Caco-2 (cell line): ENCODE measurements at regions not wholly inside any gene's neighbourhood (a gene's known extent, or its start where the extent isn't known, plus 50 kb on each side); places are given as distances from the start of the nearest gene placed in this dataset.

ENCODE experiments used
- BruUV-seq: library from RNA; stranded (reverse); fragments of 400-500 nt; replicated peaks from 2 replicates; lab custom pipeline; 2021; lab: Mats Ljungman, UMichigan
- CTCF ChIA-PET: fragments of 300-600 bp; sonication (Branson Sonifier 250); formaldehyde crosslinking; loops from one replicate; lab custom pipeline; 2022; ENCODE audit warnings: antibody characterized with exemption; lab: Charles Lee
- POLR2A ChIA-PET: fragments of 300-600 bp; sonication (Branson Sonifier 250); formaldehyde crosslinking; loops from one replicate; lab custom pipeline; 2022; ENCODE audit warnings: antibody characterized with exemption; lab: Charles Lee
- DNase-seq, 2 experiments: peaks; one replicate each; pipeline versions ENCODE4 v3.0.0 to v3.0.0-alpha.2; 2020 to 2022
- H3K27me3 ChIP-seq: replicated peaks from 2 replicates; pipeline ENCODE4 v1.6.0; 2011; ENCODE audit warnings: low read length; ENCODE audit not compliant: control insufficient read depth, insufficient read depth
- H3K36me3 ChIP-seq: 2 replicates; pipeline ENCODE4 v1.5.1; 2011; ENCODE audit warnings: low read length; ENCODE audit not compliant: control insufficient read depth, insufficient read depth
- H3K4me1 ChIP-seq: fragments of 250-450 bp; sonication (Bioruptor Pico); 2 replicates; pipeline ENCODE4 v1.5.1; 2020; ENCODE audit warnings: mild to moderate bottlenecking
- H3K4me3 ChIP-seq: 2 replicates; pipeline ENCODE4 v1.5.1; 2011; ENCODE audit warnings: low read depth, mild to moderate bottlenecking, control low read depth, low read length
- H3K9me3 ChIP-seq: fragments of 250-450 bp; sonication (Bioruptor Pico); 2 replicates; pipeline ENCODE4 v1.5.1; 2020; ENCODE audit warnings: mild to moderate bottlenecking, moderate library complexity
- H3K27ac Mint-ChIP-seq: one replicate; pipeline ENCODE4 v1.8.0; 2022; ENCODE audit warnings: mixed read lengths; ENCODE audit not compliant: unreplicated experiment
- H3K27me3 Mint-ChIP-seq: one replicate; pipeline ENCODE4 v1.8.0; 2022; ENCODE audit warnings: mixed read lengths; ENCODE audit not compliant: insufficient read depth, unreplicated experiment
- H3K36me3 Mint-ChIP-seq: one replicate; pipeline ENCODE4 v1.8.0; 2022; ENCODE audit warnings: mild to moderate bottlenecking, mixed read lengths; ENCODE audit not compliant: insufficient read depth, unreplicated experiment
- H3K4me1 Mint-ChIP-seq: one replicate; pipeline ENCODE4 v1.8.0; 2022; ENCODE audit warnings: low read depth, mixed read lengths; ENCODE audit not compliant: unreplicated experiment
- H3K4me3 Mint-ChIP-seq: one replicate; pipeline ENCODE4 v1.8.0; 2022; ENCODE audit warnings: mild to moderate bottlenecking, moderate library complexity, mixed read lengths; ENCODE audit not compliant: unreplicated experiment
- H3K9me3 Mint-ChIP-seq: one replicate; pipeline ENCODE4 v1.8.0; 2022; ENCODE audit warnings: mixed read lengths; ENCODE audit not compliant: unreplicated experiment
- intact Hi-C: fragments of 100-400 bp; cut with micrococcal nuclease; formaldehyde crosslinking; loops from one replicate; pipeline ENCODE4 v1.10.0; 2022; ENCODE audit not compliant: unreplicated experiment
- TF ChIP-seq, protein P1 (sequence below), 2 experiments: fragments of 200-600 bp in 1 of 2; IDR thresholded peaks; 1 replicate in 1 of 2; 2 replicates in 1 of 2; pipeline versions ENCODE4 v1.5.1 to v1.8.0; 2011 to 2022; ENCODE audit warnings: antibody characterized with exemption in 1 of 2, control low read depth in 1 of 2, inconsistent platforms in 1 of 2, low read depth in 1 of 2, low read length in 1 of 2, mild to moderate bottlenecking in 1 of 2, moderate library complexity in 1 of 2; ENCODE audit not compliant: insufficient read depth in 1 of 2, severe bottlenecking in 1 of 2, unreplicated experiment in 1 of 2

DNA sequence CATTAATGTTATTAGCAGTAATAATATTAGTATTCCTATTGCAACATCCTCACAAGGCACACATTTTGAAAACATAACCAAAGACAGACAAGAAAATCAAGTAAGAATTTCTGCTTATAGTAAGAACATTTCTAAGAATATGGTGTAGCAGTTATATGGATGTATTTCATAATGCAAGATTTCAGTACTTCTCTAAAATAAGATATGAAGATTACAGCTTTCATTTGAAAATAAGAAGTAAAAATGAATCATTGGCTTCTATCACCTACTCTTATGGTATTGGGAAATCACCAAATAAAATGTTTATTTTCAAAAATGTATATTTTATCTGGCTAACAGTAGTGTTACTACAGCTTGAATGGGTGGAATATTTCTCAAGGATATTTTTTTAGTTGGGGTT, 103.8 kb upstream of the USP25 start:
- Histone ChIP-seq H3K27me3 (no peaks in the 10 kb centered on the region), H3K4me1 (peaks cover 20% of the 10 kb centered on the region), H3K9me3 (no peaks in the 10 kb centered on the region), H3K36me3 (no peaks in the 10 kb centered on the region), H3K4me3 (no peak overlapping the region)
- H3K27ac Mint-ChIP-seq, result no peak overlapping the region
- intact Hi-C loops, result no loop called here
- H3K9me3 Mint-ChIP-seq, result no peaks in the 10 kb centered on the region
- POLR2A ChIA-PET, result no interaction called here
- CTCF ChIA-PET, result no interaction called here
- no peak for DNase-seq
- no peak overlapping the region for H3K4me3 Mint-ChIP-seq
- no TSS peak for BruUV-seq
- H3K4me1 Mint-ChIP-seq, result peaks cover 5% of the 10 kb centered on the region
- TF ChIP-seq, protein P1, sequence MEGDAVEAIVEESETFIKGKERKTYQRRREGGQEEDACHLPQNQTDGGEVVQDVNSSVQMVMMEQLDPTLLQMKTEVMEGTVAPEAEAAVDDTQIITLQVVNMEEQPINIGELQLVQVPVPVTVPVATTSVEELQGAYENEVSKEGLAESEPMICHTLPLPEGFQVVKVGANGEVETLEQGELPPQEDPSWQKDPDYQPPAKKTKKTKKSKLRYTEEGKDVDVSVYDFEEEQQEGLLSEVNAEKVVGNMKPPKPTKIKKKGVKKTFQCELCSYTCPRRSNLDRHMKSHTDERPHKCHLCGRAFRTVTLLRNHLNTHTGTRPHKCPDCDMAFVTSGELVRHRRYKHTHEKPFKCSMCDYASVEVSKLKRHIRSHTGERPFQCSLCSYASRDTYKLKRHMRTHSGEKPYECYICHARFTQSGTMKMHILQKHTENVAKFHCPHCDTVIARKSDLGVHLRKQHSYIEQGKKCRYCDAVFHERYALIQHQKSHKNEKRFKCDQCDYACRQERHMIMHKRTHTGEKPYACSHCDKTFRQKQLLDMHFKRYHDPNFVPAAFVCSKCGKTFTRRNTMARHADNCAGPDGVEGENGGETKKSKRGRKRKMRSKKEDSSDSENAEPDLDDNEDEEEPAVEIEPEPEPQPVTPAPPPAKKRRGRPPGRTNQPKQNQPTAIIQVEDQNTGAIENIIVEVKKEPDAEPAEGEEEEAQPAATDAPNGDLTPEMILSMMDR (IDR thresholded peaks at IDR 0.05; ENCODE audit: insufficient read depth in 1 of 2, low read depth in 1 of 2, low read length in 1 of 2, severe bottlenecking in 1 of 2, unreplicated experiment in 1 of 2), result no peak
- no peaks in the 10 kb centered on the region for H3K36me3 Mint-ChIP-seq
- no peaks in the 10 kb centered on the region for H3K27me3 Mint-ChIP-seq

DNA sequence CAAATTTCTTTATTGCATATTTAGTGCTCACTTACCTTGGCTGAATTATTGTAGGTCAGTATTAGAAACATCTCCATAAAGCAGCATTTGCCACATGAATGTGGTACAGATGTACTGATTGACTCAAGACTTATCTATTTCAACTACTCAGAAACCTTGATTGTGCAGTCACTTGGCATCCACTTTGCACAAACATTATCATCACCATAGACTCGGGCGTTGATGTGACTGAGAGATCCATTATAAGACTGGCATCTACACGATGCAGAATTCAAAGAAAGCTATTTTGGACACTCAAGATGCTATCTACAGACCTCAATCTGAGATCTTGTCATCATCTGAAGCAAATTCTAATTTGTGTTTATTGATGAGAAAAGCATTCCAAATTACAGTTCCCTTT, 102.8 kb upstream of the USP25 start:
- H3K4me1 Mint-ChIP-seq, result peaks cover 7% of the 10 kb centered on the region
- Histone ChIP-seq H3K9me3 (no peaks in the 10 kb centered on the region), H3K27me3 (no peaks in the 10 kb centered on the region), H3K4me3 (no peak overlapping the region), H3K36me3 (no peaks in the 10 kb centered on the region), H3K4me1 (peaks cover 26% of the 10 kb centered on the region)
- TF ChIP-seq, protein P1 (IDR thresholded peaks at IDR 0.05; ENCODE audit: insufficient read depth in 1 of 2, low read depth in 1 of 2, low read length in 1 of 2, severe bottlenecking in 1 of 2, unreplicated experiment in 1 of 2), result no peak
- ChIA-PET POLR2A (no interaction called here), CTCF (no interaction called here)
- no peak overlapping the region for H3K4me3 Mint-ChIP-seq
- intact Hi-C loops, result no loop called here
- no TSS peak for BruUV-seq
- no peak overlapping the region for H3K27ac Mint-ChIP-seq
- no peak for DNase-seq
- no peaks in the 10 kb centered on the region for H3K36me3 Mint-ChIP-seq
- no peaks in the 10 kb centered on the region for H3K9me3 Mint-ChIP-seq
- no peaks in the 10 kb centered on the region for H3K27me3 Mint-ChIP-seq

DNA sequence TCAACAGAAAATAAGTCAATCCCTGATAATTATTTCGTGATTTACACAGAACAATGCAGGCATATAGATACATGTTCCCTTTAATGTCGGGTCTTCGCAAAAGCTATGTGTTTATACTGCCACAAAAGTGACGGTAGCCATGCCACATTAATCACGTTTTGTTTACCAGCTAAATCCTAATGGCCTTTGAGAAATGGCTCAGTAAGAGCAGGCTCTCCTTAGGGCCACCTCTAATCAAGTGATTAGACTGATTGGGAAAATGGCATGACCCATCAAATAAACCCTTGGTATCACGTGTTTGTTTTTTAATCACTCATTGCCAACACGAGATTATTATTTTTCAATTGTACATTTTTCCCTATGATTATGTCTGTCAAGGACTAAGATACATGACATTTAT, 102.0 kb upstream of the USP25 start:
- BruUV-seq, result no TSS peak
- peaks cover 32% of the 10 kb centered on the region for H3K4me1 ChIP-seq
- intact Hi-C loops, result no loop called here
- Mint-ChIP-seq H3K4me3 (no peak overlapping the region), H3K9me3 (no peaks in the 10 kb centered on the region), H3K4me1 (peaks cover 16% of the 10 kb centered on the region), H3K36me3 (no peaks in the 10 kb centered on the region), H3K27me3 (no peaks in the 10 kb centered on the region), H3K27ac (no peak overlapping the region)
- TF ChIP-seq, protein P1 (IDR thresholded peaks at IDR 0.05; ENCODE audit: insufficient read depth in 1 of 2, low read depth in 1 of 2, low read length in 1 of 2, severe bottlenecking in 1 of 2, unreplicated experiment in 1 of 2), result no peak
- POLR2A ChIA-PET, result interaction anchor here (0.6 kb wide), 1 partner anchor 102 kb away, joined by 4 read pairs; no protein-coding TSS in a partner anchor
- no peak overlapping the region for H3K4me3 ChIP-seq
- no peaks in the 10 kb centered on the region for H3K27me3 ChIP-seq
- CTCF ChIA-PET, result no interaction called here
- no peak for DNase-seq
- H3K36me3 ChIP-seq, result no peaks in the 10 kb centered on the region
- H3K9me3 ChIP-seq, result no peaks in the 10 kb centered on the region
